ENCODE measurements at regions not wholly inside any gene's neighbourhood (a gene's known extent, or its start where the extent isn't known, plus 50 kb on each side); places are given as distances from the start of the nearest gene placed in this dataset.

- H3K79me2 ChIP-seq (ENCODE audit: low read length), result no peaks in the 10 kb centered on the region
Observed at GRCh38 chr12:91901381-91902074, 244.1 kb downstream of the BTG1 start.

GRCh38 chr12:91900971-91901370 is 244.7 kb downstream of the BTG1 start:
- Histone ChIP-seq H3K79me2 (ENCODE audit: low read length) (no peaks in the 10 kb centered on the region), H3K9ac (ENCODE audit: low read length) (no peak overlapping the region), H3K27ac (ENCODE audit: low read length) (no peak overlapping the region), H3K4me2 (ENCODE audit: low read depth, low read length) (no peak overlapping the region), H4K20me1 (ENCODE audit: insufficient read depth, low read length) (no peaks in the 10 kb centered on the region), H3K4me3 (ENCODE audit: low read length) (no peak overlapping the region), H2AFZ (ENCODE audit: low read length) (no peak overlapping the region), H3K9me3 (replicated peaks; ENCODE audit: insufficient read depth, low read length) (no peaks in the 10 kb centered on the region), H3K27me3 (replicated peaks; ENCODE audit: insufficient read depth, low read length) (no peaks in the 10 kb centered on the region), H3K36me3 (replicated peaks; ENCODE audit: insufficient read depth, low read length) (no peaks in the 10 kb centered on the region), H3K4me1 (ENCODE audit: low read length) (peaks cover 5% of the 10 kb centered on the region; the same call in 1 of the 2 replicates), H3F3A (ENCODE audit: insufficient read depth, low read length) (no peaks in the 10 kb centered on the region), H3K9me2 (replicated peaks; ENCODE audit: insufficient read depth, low read length) (no peaks in the 10 kb centered on the region)
- no peak for TF ChIP-seq EZH2phosphoT487 (IDR thresholded peaks at IDR 0.05; ENCODE audit: low read length)
- TF ChIP-seq EZH2 (optimal IDR thresholded peaks at IDR 0.05; ENCODE audit: low read depth, low read length), result no peak
- TF ChIP-seq CTCF (IDR thresholded peaks at IDR 0.05; ENCODE audit: low read length), result no peak
- no peak for DNase-seq

More at GRCh38 chr12:91901381-91902074, 244.1 kb downstream of the BTG1 start:
- no peak for TF ChIP-seq EZH2phosphoT487 (IDR thresholded peaks at IDR 0.05; ENCODE audit: low read length)
- TF ChIP-seq EZH2 (optimal IDR thresholded peaks at IDR 0.05; ENCODE audit: low read depth, low read length), result no peak
- TF ChIP-seq CTCF (IDR thresholded peaks at IDR 0.05; ENCODE audit: low read length), result no peak
- H3K4me2 ChIP-seq (ENCODE audit: low read depth, low read length), result no peak overlapping the region
- H4K20me1 ChIP-seq (ENCODE audit: insufficient read depth, low read length), result no peaks in the 10 kb centered on the region
- no peak overlapping the region for H3K27ac ChIP-seq (ENCODE audit: low read length)
- H3K9me2 ChIP-seq (replicated peaks; ENCODE audit: insufficient read depth, low read length), result no peaks in the 10 kb centered on the region
- no peak overlapping the region for H2AFZ ChIP-seq (ENCODE audit: low read length)
- DNase-seq, result no peak
- peaks cover 5% of the 10 kb centered on the region; the same call in 1 of the 2 replicates for H3K4me1 ChIP-seq (ENCODE audit: low read length)
- no peaks in the 10 kb centered on the region for H3F3A ChIP-seq (ENCODE audit: insufficient read depth, low read length)
- no peak overlapping the region for H3K9ac ChIP-seq (ENCODE audit: low read length)
- H3K36me3 ChIP-seq (replicated peaks; ENCODE audit: insufficient read depth, low read length), result no peaks in the 10 kb centered on the region
- H3K9me3 ChIP-seq (replicated peaks; ENCODE audit: insufficient read depth, low read length), result no peaks in the 10 kb centered on the region
- H3K4me3 ChIP-seq (ENCODE audit: low read length), result no peak overlapping the region
- H3K27me3 ChIP-seq (replicated peaks; ENCODE audit: insufficient read depth, low read length), result no peaks in the 10 kb centered on the region

GRCh38 chr12:91899056-91899455 is 246.6 kb downstream of the BTG1 start:
- no peak for DNase-seq
- H3F3A ChIP-seq (ENCODE audit: insufficient read depth, low read length), result no peaks in the 10 kb centered on the region

More at GRCh38 chr12:91899056-91899455, 246.6 kb downstream of the BTG1 start:
- Histone ChIP-seq H3K36me3 (replicated peaks; ENCODE audit: insufficient read depth, low read length) (no peaks in the 10 kb centered on the region), H3K79me2 (ENCODE audit: low read length) (no peaks in the 10 kb centered on the region), H3K4me2 (ENCODE audit: low read depth, low read length) (no peak overlapping the region), H2AFZ (ENCODE audit: low read length) (no peak overlapping the region), H3K9ac (ENCODE audit: low read length) (no peak overlapping the region), H3K9me2 (replicated peaks; ENCODE audit: insufficient read depth, low read length) (no peaks in the 10 kb centered on the region), H3K27ac (ENCODE audit: low read length) (no peak overlapping the region), H3K4me1 (ENCODE audit: low read length) (no peaks in the 10 kb centered on the region), H3K9me3 (replicated peaks; ENCODE audit: insufficient read depth, low read length) (no peaks in the 10 kb centered on the region), H4K20me1 (ENCODE audit: insufficient read depth, low read length) (no peaks in the 10 kb centered on the region), H3K27me3 (replicated peaks; ENCODE audit: insufficient read depth, low read length) (no peaks in the 10 kb centered on the region), H3K4me3 (ENCODE audit: low read length) (no peak overlapping the region)
- TF ChIP-seq EZH2phosphoT487 (IDR thresholded peaks at IDR 0.05; ENCODE audit: low read length) (no peak), EZH2 (optimal IDR thresholded peaks at IDR 0.05; ENCODE audit: low read depth, low read length) (no peak), CTCF (IDR thresholded peaks at IDR 0.05; ENCODE audit: low read length) (no peak)
